ENCODE measurements at regions not wholly inside any gene's neighbourhood (a gene's known extent, or its start where the extent isn't known, plus 50 kb on each side); places are given as distances from the start of the nearest gene placed in this dataset.

GRCh38 chr13:74438901-74439300, 304.7 kb upstream of the KLF12 start:
- POLR2A ChIA-PET, result no interaction called here
- peaks cover 5% of the 10 kb centered on the region for H3K4me1 Mint-ChIP-seq (ENCODE audit: insufficient read depth, unreplicated experiment)

GRCh38 chr13:74434782-74435181, 300.6 kb upstream of the KLF12 start:
- no peaks in the 10 kb centered on the region for H3K36me3 Mint-ChIP-seq (ENCODE audit: insufficient read depth, unreplicated experiment)
- TF ChIP-seq, protein P1, sequence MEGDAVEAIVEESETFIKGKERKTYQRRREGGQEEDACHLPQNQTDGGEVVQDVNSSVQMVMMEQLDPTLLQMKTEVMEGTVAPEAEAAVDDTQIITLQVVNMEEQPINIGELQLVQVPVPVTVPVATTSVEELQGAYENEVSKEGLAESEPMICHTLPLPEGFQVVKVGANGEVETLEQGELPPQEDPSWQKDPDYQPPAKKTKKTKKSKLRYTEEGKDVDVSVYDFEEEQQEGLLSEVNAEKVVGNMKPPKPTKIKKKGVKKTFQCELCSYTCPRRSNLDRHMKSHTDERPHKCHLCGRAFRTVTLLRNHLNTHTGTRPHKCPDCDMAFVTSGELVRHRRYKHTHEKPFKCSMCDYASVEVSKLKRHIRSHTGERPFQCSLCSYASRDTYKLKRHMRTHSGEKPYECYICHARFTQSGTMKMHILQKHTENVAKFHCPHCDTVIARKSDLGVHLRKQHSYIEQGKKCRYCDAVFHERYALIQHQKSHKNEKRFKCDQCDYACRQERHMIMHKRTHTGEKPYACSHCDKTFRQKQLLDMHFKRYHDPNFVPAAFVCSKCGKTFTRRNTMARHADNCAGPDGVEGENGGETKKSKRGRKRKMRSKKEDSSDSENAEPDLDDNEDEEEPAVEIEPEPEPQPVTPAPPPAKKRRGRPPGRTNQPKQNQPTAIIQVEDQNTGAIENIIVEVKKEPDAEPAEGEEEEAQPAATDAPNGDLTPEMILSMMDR (IDR thresholded peaks at IDR 0.05; ENCODE audit: unreplicated experiment), result no peak
- H3K4me1 Mint-ChIP-seq (ENCODE audit: insufficient read depth, unreplicated experiment), result no peaks in the 10 kb centered on the region
- intact Hi-C loops (cut with micrococcal nuclease), result no loop called here
- no peak for DNase-seq (ENCODE audit: unreplicated experiment)
- ChIA-PET POLR2A (interaction anchor here (0.6 kb wide), 1 partner anchor 95 kb away, joined by 3 read pairs; no protein-coding TSS in a partner anchor), CTCF (no interaction called here)
- no peak overlapping the region for H3K27ac Mint-ChIP-seq (ENCODE audit: low read depth, unreplicated experiment)
- no peaks in the 10 kb centered on the region for H3K27me3 Mint-ChIP-seq (ENCODE audit: insufficient read depth, unreplicated experiment)
- H3K9me3 Mint-ChIP-seq (ENCODE audit: unreplicated experiment), result no peaks in the 10 kb centered on the region
- no peak overlapping the region for H3K4me3 Mint-ChIP-seq (ENCODE audit: unreplicated experiment)
- no TSS peak for BruUV-seq (replicated peaks)

More at GRCh38 chr13:74438901-74439300, 304.7 kb upstream of the KLF12 start:
- BruUV-seq (replicated peaks), result no TSS peak
- TF ChIP-seq, protein P1 (IDR thresholded peaks at IDR 0.05; ENCODE audit: unreplicated experiment), result no peak
- intact Hi-C loops (cut with micrococcal nuclease), result no loop called here
- H3K27ac Mint-ChIP-seq (ENCODE audit: low read depth, unreplicated experiment), result no peak overlapping the region
- DNase-seq (ENCODE audit: unreplicated experiment), result no peak
- no peaks in the 10 kb centered on the region for H3K36me3 Mint-ChIP-seq (ENCODE audit: insufficient read depth, unreplicated experiment)
- H3K27me3 Mint-ChIP-seq (ENCODE audit: insufficient read depth, unreplicated experiment), result no peaks in the 10 kb centered on the region
- no peaks in the 10 kb centered on the region for H3K9me3 Mint-ChIP-seq (ENCODE audit: unreplicated experiment)
- CTCF ChIA-PET, result interaction anchor here (0.7 kb wide), 1 partner anchor 34 kb away, joined by 7 read pairs; no protein-coding TSS in a partner anchor
- no peak overlapping the region for H3K4me3 Mint-ChIP-seq (ENCODE audit: unreplicated experiment)

- H3K4me1 Mint-ChIP-seq (ENCODE audit: insufficient read depth, unreplicated experiment), result peaks cover 6% of the 10 kb centered on the region
- BruUV-seq (replicated peaks), result no TSS peak
- H3K27me3 Mint-ChIP-seq (ENCODE audit: insufficient read depth, unreplicated experiment), result no peaks in the 10 kb centered on the region
- no peak for DNase-seq (ENCODE audit: unreplicated experiment)
- ChIA-PET CTCF (no interaction called here), POLR2A (no interaction called here)
- intact Hi-C loops (cut with micrococcal nuclease), result no loop called here
- H3K36me3 Mint-ChIP-seq (ENCODE audit: insufficient read depth, unreplicated experiment), result no peaks in the 10 kb centered on the region
- no peak overlapping the region for H3K27ac Mint-ChIP-seq (ENCODE audit: low read depth, unreplicated experiment)
- H3K9me3 Mint-ChIP-seq (ENCODE audit: unreplicated experiment), result no peaks in the 10 kb centered on the region
- no peak overlapping the region for H3K4me3 Mint-ChIP-seq (ENCODE audit: unreplicated experiment)
- TF ChIP-seq, protein P1 (IDR thresholded peaks at IDR 0.05; ENCODE audit: unreplicated experiment), result no peak
Observed at GRCh38 chr13:74424455-74424854, 290.3 kb upstream of the KLF12 start.

DNA sequence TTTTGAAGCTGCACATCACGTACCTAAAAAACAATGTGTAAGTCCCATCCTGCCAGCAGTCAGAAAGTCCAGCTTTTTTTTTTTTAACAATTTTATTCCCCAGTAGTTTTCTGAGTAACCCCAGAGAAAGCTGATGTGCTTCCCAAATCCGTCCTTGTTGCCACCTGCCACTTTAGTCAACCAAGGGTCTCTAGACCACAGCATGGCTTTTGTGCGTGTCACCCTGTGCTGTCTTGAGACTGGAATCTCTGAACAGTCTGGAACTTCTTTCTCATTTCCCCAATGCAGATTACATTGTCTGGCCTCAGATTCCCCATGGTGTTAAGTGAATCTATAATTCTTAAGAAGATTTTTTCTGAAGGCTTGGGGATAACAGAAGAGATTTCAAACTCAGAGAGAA, 289.2 kb upstream of the KLF12 start:
- Mint-ChIP-seq H3K4me1 (ENCODE audit: insufficient read depth, unreplicated experiment) (peaks cover 6% of the 10 kb centered on the region), H3K9me3 (ENCODE audit: unreplicated experiment) (no peaks in the 10 kb centered on the region), H3K4me3 (ENCODE audit: unreplicated experiment) (no peak overlapping the region), H3K36me3 (ENCODE audit: insufficient read depth, unreplicated experiment) (no peaks in the 10 kb centered on the region), H3K27ac (ENCODE audit: low read depth, unreplicated experiment) (no peak overlapping the region), H3K27me3 (ENCODE audit: insufficient read depth, unreplicated experiment) (no peaks in the 10 kb centered on the region)
- BruUV-seq (replicated peaks), result no TSS peak
- ChIA-PET CTCF (interaction anchor here (0.6 to 0.7 kb wide), 2 partner anchors 146 to 351 kb away, joined by 3 to 5 read pairs; no protein-coding TSS in a partner anchor), POLR2A (interaction anchor here (0.9 kb wide), 1 partner anchor 82 kb away, joined by 3 read pairs; no protein-coding TSS in a partner anchor)
- TF ChIP-seq, protein P1 (IDR thresholded peaks at IDR 0.05; ENCODE audit: unreplicated experiment), result no peak
- DNase-seq (ENCODE audit: unreplicated experiment), result no peak
- intact Hi-C loops (cut with micrococcal nuclease), result no loop called here
